Heart right ventricle (tissue), 16 donors: ENCODE measurements at regions not wholly inside any gene's neighbourhood (a gene's known extent, or its start where the extent isn't known, plus 50 kb on each side); places are given as distances from the start of the nearest gene placed in this dataset.

Experiments used
- ATAC-seq, 8 donors: fragments of 200-7000 bp; cut with Tn5 transposase; one replicate each; pipeline ENCODE4 v1.9.1; 2020; ENCODE audit warnings: mild to moderate bottlenecking in 8 of 8, moderate library complexity in 8 of 8, moderate number of reproducible peaks in 1 of 8
- DNase-seq, 2 donors: peaks; one replicate each; pipeline ENCODE4 v3.0.0-alpha.2; 2020
- H3K27ac ChIP-seq, 10 donors: fragments of 200-600 bp; sonication (generic) in 2 of 10; one replicate each; pipeline versions ENCODE4 v1.5.0 to v1.8.0; 2020 to 2022; ENCODE audit warnings: mild to moderate bottlenecking in 3 of 10
- H3K27me3 ChIP-seq, 7 donors: fragments of 200-600 bp; one replicate each; pipeline ENCODE4 v1.8.0; 2021 to 2022; ENCODE audit warnings: mild to moderate bottlenecking in 2 of 7
- H3K36me3 ChIP-seq, 9 donors: fragments of 200-600 bp; sonication (generic) in 1 of 9; one replicate each; pipeline versions ENCODE4 v1.5.0 to v1.8.0; 2020 to 2022; ENCODE audit warnings: mild to moderate bottlenecking in 2 of 9
- H3K4me1 ChIP-seq, 9 donors: fragments of 200-600 bp; sonication (generic) in 1 of 9; one replicate each; pipeline versions ENCODE4 v1.5.0 to v1.8.0; 2020 to 2022; ENCODE audit warnings: mild to moderate bottlenecking in 4 of 9
- H3K4me3 ChIP-seq, 10 donors: fragments of 200-600 bp; sonication (generic) in 2 of 10; one replicate each; pipeline versions ENCODE4 v1.5.0 to v1.8.0; 2020 to 2022; ENCODE audit warnings: mild to moderate bottlenecking in 7 of 10, moderate library complexity in 2 of 10
- H3K9me3 ChIP-seq, 11 donors: fragments of 200-600 bp in 10 of 11; sonication (generic) in 2 of 11; one replicate each; pipeline versions ENCODE4 v1.5.0 to v1.8.0; 2013 to 2022; ENCODE audit warnings: mild to moderate bottlenecking in 2 of 11, control low read depth in 1 of 11, moderate library complexity in 1 of 11
- whole genome bisulfite sequencing, 2 donors: extraction: QIAGEN DNeasy Blood & Tissue Kit; methylation state at CpG; one replicate each; pipeline ENCODE4 v1.1.7; 2013; ENCODE audit warnings: inconsistent platforms in 1 of 2; 5-methylcytosine and 5-hydroxymethylcytosine counted together
- intact Hi-C, 10 donors: fragments of 100-400 bp; cut with DNase I; formaldehyde crosslinking; loops; one replicate each; pipeline versions ENCODE4 v1.11.1 to v1.14.2; 2022
- TF ChIP-seq, protein P1 (sequence below), 9 donors: fragments of 200-600 bp; sonication (generic) in 2 of 9; IDR thresholded peaks; one replicate each; pipeline versions ENCODE4 v1.5.0 to v1.8.0; 2021 to 2022; ENCODE audit warnings: antibody characterized with exemption in 9 of 9, mild to moderate bottlenecking in 5 of 9, moderate library complexity in 1 of 9
- donor health status: Arrhythmogenic right ventricular cardiomyopathy.
- donor health status: ischemic (EF 13 %, LVEDD 7.1; RV severe dilation, severe dysfunction).
- donor health status: healthy with polysubstance abuse.
- donor health status: DM: no; HTN: yes; CAD: no.
- donor health status: DM: no; HTN: no; CAD: no.
- donor health status: ischemic (EF 25% LVEDD 6.9; RV normal size, moderate dysfunction).
- donor health status: ischemic (EF 25% LVEDD 5.7; RV mildly dilated, moderate dysfunction).
- donor health status: healthy.
- donor health status: DM: yes; HTN: yes; CAD: no.
- donor health status: Ischemic cardiomyopathy.
- donor health status: ischemic (EF 35%, LVEDD 5.7; RV mildly dilated, moderate dysfunction).
- donor health status: nonischemic (EF 11% LVEDD 7.7; RV severe dilation, severe dysfunction).
- donor health status: DM: yes; HTN: yes; CAD: no.
- donor health status: PGD.
- donor health status: ischemic (EF 29% LVEDD 5.4; RV normal size, mild dysfunction).
- donor health status: nonischemic (EF 23%, LVEDD 6.1; RV moderate dilation, normal function).

- no peak overlapping the region for H3K27ac ChIP-seq
Measured at GRCh38 chr14:40410708-40411107, 978.5 kb upstream of the FBXO33 start.

DNA sequence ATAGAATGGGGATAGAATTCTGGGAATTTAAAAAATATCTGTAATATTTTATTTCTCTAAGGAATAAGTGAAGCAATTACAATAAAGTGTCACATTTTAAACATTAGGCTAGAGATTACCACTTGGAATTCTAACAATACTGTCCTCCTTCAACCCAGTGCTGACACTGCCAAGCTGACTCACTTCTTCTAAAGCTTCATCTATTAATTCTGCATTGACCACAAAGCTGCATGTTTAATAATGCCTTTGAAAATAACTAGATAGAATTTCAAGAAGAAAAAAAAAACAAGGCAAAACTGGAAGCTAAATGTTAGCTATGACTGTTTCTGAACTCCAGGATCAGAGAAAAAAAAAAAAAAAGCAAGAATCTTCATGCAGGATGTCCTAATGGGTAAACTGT, 970.7 kb upstream of the FBXO33 start:
- no peak for DNase-seq
- H3K4me1 ChIP-seq: no peaks in the 10 kb centered on the region
- H3K27ac ChIP-seq: no peak overlapping the region
- H3K4me3 ChIP-seq: no peak overlapping the region
- intact Hi-C loops: no loop called here
- no peak for ATAC-seq
- H3K27me3 ChIP-seq: no peaks in the 10 kb centered on the region
- TF ChIP-seq, protein P1, sequence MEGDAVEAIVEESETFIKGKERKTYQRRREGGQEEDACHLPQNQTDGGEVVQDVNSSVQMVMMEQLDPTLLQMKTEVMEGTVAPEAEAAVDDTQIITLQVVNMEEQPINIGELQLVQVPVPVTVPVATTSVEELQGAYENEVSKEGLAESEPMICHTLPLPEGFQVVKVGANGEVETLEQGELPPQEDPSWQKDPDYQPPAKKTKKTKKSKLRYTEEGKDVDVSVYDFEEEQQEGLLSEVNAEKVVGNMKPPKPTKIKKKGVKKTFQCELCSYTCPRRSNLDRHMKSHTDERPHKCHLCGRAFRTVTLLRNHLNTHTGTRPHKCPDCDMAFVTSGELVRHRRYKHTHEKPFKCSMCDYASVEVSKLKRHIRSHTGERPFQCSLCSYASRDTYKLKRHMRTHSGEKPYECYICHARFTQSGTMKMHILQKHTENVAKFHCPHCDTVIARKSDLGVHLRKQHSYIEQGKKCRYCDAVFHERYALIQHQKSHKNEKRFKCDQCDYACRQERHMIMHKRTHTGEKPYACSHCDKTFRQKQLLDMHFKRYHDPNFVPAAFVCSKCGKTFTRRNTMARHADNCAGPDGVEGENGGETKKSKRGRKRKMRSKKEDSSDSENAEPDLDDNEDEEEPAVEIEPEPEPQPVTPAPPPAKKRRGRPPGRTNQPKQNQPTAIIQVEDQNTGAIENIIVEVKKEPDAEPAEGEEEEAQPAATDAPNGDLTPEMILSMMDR (IDR thresholded peaks at IDR 0.05): no peak
- H3K9me3 ChIP-seq: peaks cover 0 to 26% (median 0%) of the 10 kb centered on the region in 11 donors
- H3K36me3 ChIP-seq: no peaks in the 10 kb centered on the region

More at GRCh38 chr14:40410708-40411107, 978.5 kb upstream of the FBXO33 start:
- no peak for DNase-seq
- Histone ChIP-seq H3K36me3 (no peaks in the 10 kb centered on the region), H3K27me3 (no peaks in the 10 kb centered on the region), H3K9me3 (peaks cover 0 to 35% (median 0%) of the 10 kb centered on the region in 11 donors), H3K4me1 (no peaks in the 10 kb centered on the region), H3K4me3 (no peak overlapping the region)
- intact Hi-C loops: no loop called here
- ATAC-seq: no peak
- TF ChIP-seq, protein P1 (IDR thresholded peaks at IDR 0.05): no peak

- Histone ChIP-seq H3K27ac (no peak overlapping the region), H3K4me1 (no peaks in the 10 kb centered on the region), H3K9me3 (no peaks in the 10 kb centered on the region), H3K27me3 (no peaks in the 10 kb centered on the region), H3K4me3 (no peak overlapping the region), H3K36me3 (no peaks in the 10 kb centered on the region)
- 74 to 82% methylated on average over 2 of the region's 2 CpGs for WGBS, 2 donors
- ATAC-seq (no peak), DNase-seq (no peak)
- TF ChIP-seq, protein P1 (IDR thresholded peaks at IDR 0.05): no peak
- intact Hi-C loops: no loop called here
Measured at GRCh38 chr14:40398981-40399380, 966.7 kb upstream of the FBXO33 start.

DNA sequence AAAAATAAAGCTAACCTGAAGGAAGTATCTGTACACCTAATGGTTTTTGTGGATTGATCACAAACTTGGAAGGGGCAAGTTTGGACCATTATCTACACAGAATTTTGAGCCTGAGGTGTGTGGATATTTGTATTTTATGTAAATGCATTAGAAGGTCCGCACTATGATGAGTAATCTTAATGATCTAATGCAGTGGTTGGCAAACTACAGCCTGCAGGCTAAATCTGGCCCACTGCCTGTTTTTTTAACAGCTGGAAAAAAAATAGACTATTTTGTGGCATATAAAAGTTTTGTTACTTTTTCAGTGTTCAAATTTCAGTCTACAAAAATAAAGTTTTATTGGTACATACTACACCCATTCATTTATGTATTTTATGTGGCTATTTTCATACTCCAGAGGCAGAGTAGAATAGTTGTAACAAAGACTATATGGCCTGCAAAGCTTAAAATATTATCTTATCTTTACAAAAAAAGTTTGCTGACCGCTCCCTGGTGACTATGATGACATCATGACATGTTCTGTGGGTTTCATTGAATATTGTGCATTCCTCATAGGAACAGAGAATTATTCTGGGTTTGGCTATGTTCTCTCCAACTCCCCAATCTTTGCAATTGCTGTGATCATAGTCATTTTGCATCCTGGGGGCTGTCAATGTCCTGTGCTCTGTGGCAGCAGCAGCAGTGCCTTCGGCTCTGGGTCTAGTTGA, 962.6 kb upstream of the FBXO33 start:
- intact Hi-C loops: no loop called here
- no peak overlapping the region for H3K27ac ChIP-seq
- no peaks in the 10 kb centered on the region for H3K9me3 ChIP-seq
- no peaks in the 10 kb centered on the region for H3K27me3 ChIP-seq
- ATAC-seq (no peak), DNase-seq (no peak)
- WGBS, 2 donors: 49 to 60% methylated on average over 3 of the region's 3 CpGs
- TF ChIP-seq, protein P1 (IDR thresholded peaks at IDR 0.05): no peak
- no peak overlapping the region for H3K4me3 ChIP-seq
- H3K4me1 ChIP-seq: no peaks in the 10 kb centered on the region
- no peaks in the 10 kb centered on the region for H3K36me3 ChIP-seq
